ENCODE measurements at regions not wholly inside any gene's neighbourhood (a gene's known extent, or its start where the extent isn't known, plus 50 kb on each side); places are given as distances from the start of the nearest gene placed in this dataset.

GRCh38 chr2:129437725-129438124 lies 541.7 kb upstream of the RAB6C start:
- Histone ChIP-seq H3K79me2 (ENCODE audit: low read length) (no peaks in the 10 kb centered on the region), H3K36me3 (replicated peaks; ENCODE audit: insufficient read depth, low read length) (no peaks in the 10 kb centered on the region), H2AFZ (ENCODE audit: low read length) (no peak overlapping the region), H3K4me3 (ENCODE audit: low read length) (no peak overlapping the region), H4K20me1 (ENCODE audit: insufficient read depth, low read length) (no peaks in the 10 kb centered on the region), H3F3A (ENCODE audit: insufficient read depth, low read length) (no peaks in the 10 kb centered on the region), H3K27ac (ENCODE audit: low read length) (no peak overlapping the region), H3K27me3 (replicated peaks; ENCODE audit: insufficient read depth, low read length) (no peaks in the 10 kb centered on the region), H3K9me3 (replicated peaks; ENCODE audit: insufficient read depth, low read length) (no peaks in the 10 kb centered on the region), H3K9me2 (replicated peaks; ENCODE audit: insufficient read depth, low read length) (no peaks in the 10 kb centered on the region), H3K4me1 (ENCODE audit: low read length) (no peaks in the 10 kb centered on the region), H3K9ac (ENCODE audit: low read length) (no peak overlapping the region), H3K4me2 (ENCODE audit: low read depth, low read length) (no peak overlapping the region)
- TF ChIP-seq EZH2 (optimal IDR thresholded peaks at IDR 0.05; ENCODE audit: low read depth, low read length): no peak
- no peak for TF ChIP-seq CTCF (IDR thresholded peaks at IDR 0.05; ENCODE audit: low read length)
- no peak for TF ChIP-seq EZH2phosphoT487 (IDR thresholded peaks at IDR 0.05; ENCODE audit: low read length)
- no peak for DNase-seq

GRCh38 chr2:129438501-129439057 lies 540.9 kb upstream of the RAB6C start:
- no peak overlapping the region for H3K4me3 ChIP-seq (ENCODE audit: low read length)
- H3K9me3 ChIP-seq (replicated peaks; ENCODE audit: insufficient read depth, low read length): no peaks in the 10 kb centered on the region
- no peaks in the 10 kb centered on the region for H3K27me3 ChIP-seq (replicated peaks; ENCODE audit: insufficient read depth, low read length)
- H3K79me2 ChIP-seq (ENCODE audit: low read length): no peaks in the 10 kb centered on the region
- TF ChIP-seq EZH2 (optimal IDR thresholded peaks at IDR 0.05; ENCODE audit: low read depth, low read length) (no peak), EZH2phosphoT487 (IDR thresholded peaks at IDR 0.05; ENCODE audit: low read length) (no peak), CTCF (IDR thresholded peaks at IDR 0.05; ENCODE audit: low read length) (no peak)
- H3K4me1 ChIP-seq (ENCODE audit: low read length): no peaks in the 10 kb centered on the region
- no peaks in the 10 kb centered on the region for H3K36me3 ChIP-seq (replicated peaks; ENCODE audit: insufficient read depth, low read length)
- H3K4me2 ChIP-seq (ENCODE audit: low read depth, low read length): no peak overlapping the region
- no peak for DNase-seq
- no peak overlapping the region for H2AFZ ChIP-seq (ENCODE audit: low read length)
- H3K9ac ChIP-seq (ENCODE audit: low read length): no peak overlapping the region
- H3K9me2 ChIP-seq (replicated peaks; ENCODE audit: insufficient read depth, low read length): no peaks in the 10 kb centered on the region
- H3K27ac ChIP-seq (ENCODE audit: low read length): no peak overlapping the region
- no peaks in the 10 kb centered on the region for H4K20me1 ChIP-seq (ENCODE audit: insufficient read depth, low read length)
- H3F3A ChIP-seq (ENCODE audit: insufficient read depth, low read length): no peaks in the 10 kb centered on the region

GRCh38 chr2:129439406-129440302 lies 539.8 kb upstream of the RAB6C start:
- TF ChIP-seq CTCF (IDR thresholded peaks at IDR 0.05; ENCODE audit: low read length): no peak
- no peak for TF ChIP-seq EZH2 (optimal IDR thresholded peaks at IDR 0.05; ENCODE audit: low read depth, low read length)
- no peak for TF ChIP-seq EZH2phosphoT487 (IDR thresholded peaks at IDR 0.05; ENCODE audit: low read length)
- Histone ChIP-seq H3K9ac (ENCODE audit: low read length) (no peak overlapping the region), H3K9me2 (replicated peaks; ENCODE audit: insufficient read depth, low read length) (no peaks in the 10 kb centered on the region), H3K36me3 (replicated peaks; ENCODE audit: insufficient read depth, low read length) (no peaks in the 10 kb centered on the region), H3K4me2 (ENCODE audit: low read depth, low read length) (no peak overlapping the region), H3K27me3 (replicated peaks; ENCODE audit: insufficient read depth, low read length) (no peaks in the 10 kb centered on the region), H4K20me1 (ENCODE audit: insufficient read depth, low read length) (no peaks in the 10 kb centered on the region), H3K4me1 (ENCODE audit: low read length) (no peaks in the 10 kb centered on the region), H3K79me2 (ENCODE audit: low read length) (no peaks in the 10 kb centered on the region), H3K4me3 (ENCODE audit: low read length) (no peak overlapping the region), H3K27ac (ENCODE audit: low read length) (no peak overlapping the region), H2AFZ (ENCODE audit: low read length) (no peak overlapping the region), H3K9me3 (replicated peaks; ENCODE audit: insufficient read depth, low read length) (no peaks in the 10 kb centered on the region), H3F3A (ENCODE audit: insufficient read depth, low read length) (no peaks in the 10 kb centered on the region)
- DNase-seq: no peak
